K562 (cell line): ENCODE measurements at regions not wholly inside any gene's neighbourhood (a gene's known extent, or its start where the extent isn't known, plus 50 kb on each side); places are given as distances from the start of the nearest gene placed in this dataset.

Experiments
- ELF1 ChIP-seq: fragments of 200-800 bp; sonication (Bioruptor generic); IDR thresholded peaks from 2 replicates; pipeline ENCODE4 v1.6.1; 2016; ENCODE audit warnings: missing genetic modification characterization, missing compliant biosample characterization
- FOXK2 ChIP-seq, 2 experiments: fragments of 450-650 bp; IDR thresholded peaks in 1 of 2; conservative IDR thresholded peaks in 1 of 2; 2 replicates each; pipeline ENCODE4 v1.6.1; 2016; ENCODE audit warnings: low read depth in 2 of 2, mild to moderate bottlenecking in 1 of 2
- PHB2 ChIP-seq: fragments of 450-650 bp; IDR thresholded peaks from 2 replicates; pipeline ENCODE4 v1.6.1; 2017; ENCODE audit warnings: low read depth
- POLR2A ChIP-seq: fragments of 450-650 bp; conservative IDR thresholded peaks from 2 replicates; pipeline ENCODE4 v1.6.1; 2016
- ZZZ3 ChIP-seq: fragments of 450-650 bp; IDR thresholded peaks from 2 replicates; pipeline ENCODE4 v1.6.1; 2016; ENCODE audit warnings: antibody characterized with exemption, mild to moderate bottlenecking, moderate library complexity
- TF ChIP-seq, protein P1 (sequence below): sonication (generic); formaldehyde crosslinking; IDR thresholded peaks from 2 replicates; pipeline ENCODE4 v1.9.0; 2022; ENCODE audit warnings: mild to moderate bottlenecking, missing genetic modification reagents
- TF ChIP-seq, protein P2 (sequence below), 3 experiments: IDR thresholded peaks in 2 of 3; conservative IDR thresholded peaks in 1 of 3; 2 replicates each; pipeline ENCODE4 v1.5.1; 2011 to 2012; ENCODE audit warnings: low read length in 3 of 3, mild to moderate bottlenecking in 3 of 3, control low read depth in 2 of 3, improper control_type of control experiment in 1 of 3, inconsistent platforms in 1 of 3, low read depth in 1 of 3, mixed read lengths in 1 of 3, moderate library complexity in 1 of 3; ENCODE audit not compliant: insufficient read depth in 2 of 3

DNA sequence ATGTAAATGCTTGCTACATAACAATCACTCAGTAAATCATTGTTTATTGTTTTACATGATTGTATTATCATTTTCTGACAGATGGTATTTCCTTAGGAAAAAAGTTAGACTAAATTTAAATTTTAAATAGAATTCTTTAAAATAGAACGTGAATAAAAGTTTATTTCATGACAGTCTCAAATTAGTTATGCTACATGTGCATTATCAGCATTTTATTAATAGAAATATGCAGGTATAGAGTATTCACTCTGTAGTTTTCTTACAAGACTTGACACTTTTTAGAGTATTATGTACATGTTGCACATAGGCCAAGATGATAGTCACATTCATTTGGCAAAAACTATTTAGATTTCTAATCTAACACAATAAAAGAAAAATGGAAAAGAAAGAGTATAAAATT is 213.3 kb upstream of the SPRY1 start:
- TF ChIP-seq FOXK2 (conservative IDR thresholded peaks at IDR 0.05 in 1 of 2, IDR thresholded peaks at IDR 0.05 in 1 of 2; ENCODE audit: low read depth in 2 of 2) = no peak
- no peak for TF ChIP-seq ZZZ3
- TF ChIP-seq, protein P1, sequence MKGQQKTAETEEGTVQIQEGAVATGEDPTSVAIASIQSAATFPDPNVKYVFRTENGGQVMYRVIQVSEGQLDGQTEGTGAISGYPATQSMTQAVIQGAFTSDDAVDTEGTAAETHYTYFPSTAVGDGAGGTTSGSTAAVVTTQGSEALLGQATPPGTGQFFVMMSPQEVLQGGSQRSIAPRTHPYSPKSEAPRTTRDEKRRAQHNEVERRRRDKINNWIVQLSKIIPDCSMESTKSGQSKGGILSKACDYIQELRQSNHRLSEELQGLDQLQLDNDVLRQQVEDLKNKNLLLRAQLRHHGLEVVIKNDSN = no peak
- TF ChIP-seq POLR2A = no peak
- no peak for TF ChIP-seq PHB2
- TF ChIP-seq ELF1 (tag) = no peak
- TF ChIP-seq, protein P2, sequence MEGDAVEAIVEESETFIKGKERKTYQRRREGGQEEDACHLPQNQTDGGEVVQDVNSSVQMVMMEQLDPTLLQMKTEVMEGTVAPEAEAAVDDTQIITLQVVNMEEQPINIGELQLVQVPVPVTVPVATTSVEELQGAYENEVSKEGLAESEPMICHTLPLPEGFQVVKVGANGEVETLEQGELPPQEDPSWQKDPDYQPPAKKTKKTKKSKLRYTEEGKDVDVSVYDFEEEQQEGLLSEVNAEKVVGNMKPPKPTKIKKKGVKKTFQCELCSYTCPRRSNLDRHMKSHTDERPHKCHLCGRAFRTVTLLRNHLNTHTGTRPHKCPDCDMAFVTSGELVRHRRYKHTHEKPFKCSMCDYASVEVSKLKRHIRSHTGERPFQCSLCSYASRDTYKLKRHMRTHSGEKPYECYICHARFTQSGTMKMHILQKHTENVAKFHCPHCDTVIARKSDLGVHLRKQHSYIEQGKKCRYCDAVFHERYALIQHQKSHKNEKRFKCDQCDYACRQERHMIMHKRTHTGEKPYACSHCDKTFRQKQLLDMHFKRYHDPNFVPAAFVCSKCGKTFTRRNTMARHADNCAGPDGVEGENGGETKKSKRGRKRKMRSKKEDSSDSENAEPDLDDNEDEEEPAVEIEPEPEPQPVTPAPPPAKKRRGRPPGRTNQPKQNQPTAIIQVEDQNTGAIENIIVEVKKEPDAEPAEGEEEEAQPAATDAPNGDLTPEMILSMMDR (IDR thresholded peaks at IDR 0.05 in 2 of 3, conservative IDR thresholded peaks at IDR 0.05 in 1 of 3; ENCODE audit: insufficient read depth in 2 of 3, low read depth in 1 of 3, low read length in 3 of 3) = no peak
